Memory B cell (primary cell): ENCODE measurements at regions not wholly inside any gene's neighbourhood (a gene's known extent, or its start where the extent isn't known, plus 50 kb on each side); places are given as distances from the start of the nearest gene placed in this dataset.

Experiments
- ATAC-seq: fragments of 150-1000 bp; cut with Tn5 transposase; 2 replicates; pipeline ENCODE4 v1.10.0; 2021; ENCODE audit warnings: low read depth, mild to moderate bottlenecking, moderate library complexity
- DNase-seq, 2 donors: peaks; one replicate each; pipeline ENCODE4 v3.0.0; 2022; ENCODE audit warnings: low spot score in 2 of 2
- H3K27ac Mint-ChIP-seq: one replicate; pipeline ENCODE4 v1.8.0; 2022; ENCODE audit warnings: mild to moderate bottlenecking, moderate library complexity, mixed read lengths
- H3K27me3 Mint-ChIP-seq: one replicate; pipeline ENCODE4 v1.8.0; 2022; ENCODE audit warnings: mixed read lengths
- H3K36me3 Mint-ChIP-seq: one replicate; pipeline ENCODE4 v1.8.0; 2022; ENCODE audit warnings: mild to moderate bottlenecking, mixed read lengths
- H3K4me1 Mint-ChIP-seq: one replicate; pipeline ENCODE4 v1.8.0; 2022; ENCODE audit warnings: mixed read lengths
- H3K4me3 Mint-ChIP-seq: one replicate; pipeline ENCODE4 v1.8.0; 2022; ENCODE audit warnings: mild to moderate bottlenecking, moderate library complexity, mixed read lengths
- H3K9me3 Mint-ChIP-seq: one replicate; pipeline ENCODE4 v1.8.0; 2022; ENCODE audit warnings: mixed read lengths

DNA sequence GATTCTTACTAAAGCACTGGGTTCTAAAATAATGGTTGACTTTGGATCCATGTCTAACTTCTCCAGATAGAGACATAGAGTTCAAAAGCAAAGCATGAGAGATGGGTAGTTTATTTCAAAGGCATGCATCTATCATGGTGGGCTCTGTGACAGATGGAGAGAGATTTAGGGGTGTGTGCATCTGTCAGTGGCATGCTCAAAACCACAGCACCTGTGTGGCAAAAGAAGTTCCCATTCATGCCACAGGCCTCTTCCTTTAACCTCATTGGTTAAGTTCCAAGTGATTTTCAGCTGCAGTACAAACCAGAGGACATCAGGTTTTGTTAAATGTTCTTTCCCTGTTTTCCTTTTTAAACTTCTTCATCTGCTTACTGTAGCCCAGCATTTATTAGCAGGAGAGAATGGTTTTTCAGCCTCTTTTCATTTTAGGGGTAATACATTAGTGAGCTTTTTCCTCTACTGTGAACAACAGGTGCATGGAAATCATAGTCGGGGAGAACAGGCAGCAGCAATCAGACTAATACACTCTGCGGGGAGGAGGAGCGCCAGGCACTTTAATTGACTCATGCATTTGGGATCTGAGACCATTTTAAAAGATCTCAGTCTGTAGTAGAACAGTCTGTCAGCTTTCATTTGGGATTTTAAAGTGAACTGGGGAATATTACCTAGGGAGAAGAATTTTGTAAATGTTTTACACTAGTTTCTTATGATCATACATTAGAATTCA is 52.4 kb upstream of the UPP2 start:
- no peak overlapping the region for H3K27ac Mint-ChIP-seq
- no peak for ATAC-seq
- no peaks in the 10 kb centered on the region for H3K9me3 Mint-ChIP-seq
- DNase-seq, result no peak
- no peaks in the 10 kb centered on the region for H3K36me3 Mint-ChIP-seq
- peaks cover 6% of the 10 kb centered on the region for H3K27me3 Mint-ChIP-seq
- no peaks in the 10 kb centered on the region for H3K4me1 Mint-ChIP-seq
- H3K4me3 Mint-ChIP-seq, result no peak overlapping the region

DNA sequence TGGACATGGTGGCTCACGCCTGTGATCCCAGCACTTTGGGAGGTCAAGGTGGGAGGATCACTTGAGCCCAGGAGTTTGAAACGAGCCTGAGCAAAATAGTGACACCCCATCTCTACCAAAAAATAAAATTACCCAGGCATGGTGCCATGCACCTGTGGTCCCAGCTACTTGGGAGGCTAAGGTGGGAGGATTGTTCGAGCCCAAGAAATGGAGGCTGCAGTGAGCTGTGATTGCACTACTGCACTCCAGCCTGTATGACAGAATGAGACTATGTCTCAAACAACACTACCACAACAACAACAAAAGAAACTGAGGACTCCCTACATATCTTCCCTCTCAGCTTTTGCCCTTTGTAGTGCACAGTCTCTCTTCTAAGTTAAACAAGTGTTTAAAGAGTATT is 53.3 kb upstream of the UPP2 start:
- Mint-ChIP-seq H3K36me3 (no peaks in the 10 kb centered on the region), H3K4me1 (no peaks in the 10 kb centered on the region), H3K27me3 (peaks cover 13% of the 10 kb centered on the region), H3K4me3 (no peak overlapping the region), H3K27ac (no peak overlapping the region), H3K9me3 (no peaks in the 10 kb centered on the region)
- no peak for ATAC-seq
- DNase-seq, result no peak

- no peak for ATAC-seq
- no peak for DNase-seq
- no peak overlapping the region for H3K27ac Mint-ChIP-seq
- no peak overlapping the region for H3K4me3 Mint-ChIP-seq
- H3K4me1 Mint-ChIP-seq, result no peaks in the 10 kb centered on the region
- H3K27me3 Mint-ChIP-seq, result peaks cover 17% of the 10 kb centered on the region
- H3K9me3 Mint-ChIP-seq, result no peaks in the 10 kb centered on the region
- H3K36me3 Mint-ChIP-seq, result no peaks in the 10 kb centered on the region
Observed at GRCh38 chr2:158047156-158047611, 54.5 kb upstream of the UPP2 start.

DNA sequence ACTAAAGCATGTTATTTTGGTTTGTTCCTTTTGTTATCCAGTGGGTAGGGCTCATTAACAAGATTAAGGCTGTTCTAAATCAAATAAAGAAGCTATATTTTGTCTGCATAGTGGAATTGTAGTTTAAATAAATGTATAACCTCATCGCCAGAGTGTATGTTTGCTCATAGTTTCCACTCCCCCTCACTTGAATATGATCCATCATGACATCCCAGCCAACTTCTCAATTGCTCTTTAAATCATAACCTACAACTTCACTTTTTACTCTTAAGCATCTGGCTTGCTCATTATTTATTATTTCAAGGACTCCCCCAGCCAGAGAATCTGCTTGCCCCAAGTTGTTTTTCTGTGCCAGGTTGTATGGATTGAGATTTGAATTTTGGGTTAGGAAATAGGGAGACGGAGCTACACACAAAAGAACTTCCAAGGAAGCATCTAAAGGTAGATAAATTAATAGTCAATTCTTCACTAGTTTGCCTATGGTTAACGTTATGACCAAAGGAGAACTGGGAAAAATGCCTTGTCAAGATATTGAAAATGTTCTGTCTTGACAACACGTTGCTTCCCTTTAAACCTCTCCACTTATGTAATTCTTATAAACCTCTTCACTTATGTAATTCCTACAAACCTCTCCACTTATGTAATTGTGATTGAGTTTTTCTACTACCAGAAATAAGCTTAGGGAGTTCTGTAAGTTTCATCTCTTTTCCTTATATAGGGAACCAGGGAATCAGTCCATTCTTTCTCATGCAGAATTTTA is 55.4 kb upstream of the UPP2 start:
- H3K36me3 Mint-ChIP-seq, result no peaks in the 10 kb centered on the region
- H3K4me1 Mint-ChIP-seq, result no peaks in the 10 kb centered on the region
- ATAC-seq, result no peak
- no peak for DNase-seq
- no peak overlapping the region for H3K27ac Mint-ChIP-seq
- peaks cover 17% of the 10 kb centered on the region for H3K27me3 Mint-ChIP-seq
- no peak overlapping the region for H3K4me3 Mint-ChIP-seq
- no peaks in the 10 kb centered on the region for H3K9me3 Mint-ChIP-seq

DNA sequence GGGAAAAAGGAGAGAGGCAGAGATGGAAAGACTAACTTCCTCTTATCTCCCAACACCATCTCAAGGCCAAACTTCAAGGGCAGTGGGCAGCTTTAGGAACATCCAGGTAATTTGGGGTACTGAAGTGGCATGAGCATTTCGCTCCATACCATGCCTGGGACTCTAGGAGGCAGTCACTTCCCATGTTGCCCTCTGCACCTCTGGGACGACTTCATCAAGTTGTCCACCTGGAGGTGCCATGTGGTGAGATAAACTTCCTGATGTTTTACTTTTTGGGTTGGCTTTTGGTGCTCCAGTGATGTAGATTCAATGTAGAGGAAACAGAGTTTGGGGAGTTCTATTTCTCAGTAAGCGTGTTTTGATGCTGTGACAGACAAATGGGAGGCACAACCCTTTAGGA is 56.3 kb upstream of the UPP2 start:
- DNase-seq (no peak), ATAC-seq (no peak)
- peaks cover 17% of the 10 kb centered on the region for H3K27me3 Mint-ChIP-seq
- no peaks in the 10 kb centered on the region for H3K9me3 Mint-ChIP-seq
- no peaks in the 10 kb centered on the region for H3K4me1 Mint-ChIP-seq
- H3K36me3 Mint-ChIP-seq, result no peaks in the 10 kb centered on the region
- no peak overlapping the region for H3K4me3 Mint-ChIP-seq
- no peak overlapping the region for H3K27ac Mint-ChIP-seq

DNA sequence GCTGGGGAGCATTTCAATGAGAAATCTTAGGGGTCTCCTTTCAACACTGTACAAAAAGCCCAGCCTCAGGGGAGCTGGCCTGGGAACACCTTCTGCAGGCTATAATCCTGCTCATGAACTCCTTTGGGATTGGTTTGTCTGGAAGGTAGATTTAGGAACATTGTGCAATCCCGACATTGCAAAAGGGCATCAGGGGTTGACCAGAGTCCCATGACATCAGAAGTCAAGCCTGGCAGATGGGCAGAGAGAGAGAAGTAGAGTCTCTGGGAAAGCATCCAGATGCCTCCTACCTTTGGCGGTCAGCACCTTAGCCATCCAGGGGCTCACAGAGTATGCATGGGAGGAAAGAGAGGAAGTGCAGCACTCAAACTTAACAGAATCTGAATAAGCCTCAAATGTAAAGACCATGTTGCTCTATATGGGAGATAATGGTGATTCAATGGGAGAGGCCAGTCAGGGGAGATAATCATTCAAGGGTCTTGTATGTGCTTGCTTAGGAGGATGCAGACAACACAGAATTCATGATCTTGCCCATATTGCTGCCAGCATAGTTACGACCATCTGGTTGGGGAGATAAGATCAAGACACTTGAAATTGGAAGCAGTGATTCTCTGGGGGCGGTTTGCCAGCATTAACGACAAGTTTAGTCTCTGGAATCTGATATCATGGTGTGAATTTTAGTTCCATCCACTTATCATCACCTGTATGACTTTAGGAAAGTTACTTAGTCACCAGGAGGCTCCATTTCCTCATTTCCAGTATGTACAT is 58.3 kb upstream of the UPP2 start:
- H3K9me3 Mint-ChIP-seq, result no peaks in the 10 kb centered on the region
- H3K36me3 Mint-ChIP-seq, result no peaks in the 10 kb centered on the region
- ATAC-seq (no peak), DNase-seq (no peak)
- H3K27me3 Mint-ChIP-seq, result peaks cover 17% of the 10 kb centered on the region
- H3K27ac Mint-ChIP-seq, result no peak overlapping the region
- H3K4me1 Mint-ChIP-seq, result no peaks in the 10 kb centered on the region
- H3K4me3 Mint-ChIP-seq, result no peak overlapping the region

GRCh38 chr2:158042666-158043065 is 59.0 kb upstream of the UPP2 start:
- no peak for ATAC-seq
- H3K4me1 Mint-ChIP-seq, result no peaks in the 10 kb centered on the region
- no peak overlapping the region for H3K4me3 Mint-ChIP-seq
- H3K27me3 Mint-ChIP-seq, result peaks cover 17% of the 10 kb centered on the region
- H3K27ac Mint-ChIP-seq, result no peak overlapping the region
- H3K36me3 Mint-ChIP-seq, result no peaks in the 10 kb centered on the region
- no peaks in the 10 kb centered on the region for H3K9me3 Mint-ChIP-seq
- no peak for DNase-seq

GRCh38 chr2:158042245-158042644 is 59.4 kb upstream of the UPP2 start:
- DNase-seq, result no peak
- H3K27me3 Mint-ChIP-seq, result peaks cover 17% of the 10 kb centered on the region
- H3K9me3 Mint-ChIP-seq, result no peaks in the 10 kb centered on the region
- H3K4me3 Mint-ChIP-seq, result no peak overlapping the region
- H3K27ac Mint-ChIP-seq, result no peak overlapping the region
- H3K4me1 Mint-ChIP-seq, result no peaks in the 10 kb centered on the region
- ATAC-seq, result no peak
- H3K36me3 Mint-ChIP-seq, result no peaks in the 10 kb centered on the region

GRCh38 chr2:158041400-158041799 is 60.3 kb upstream of the UPP2 start:
- Mint-ChIP-seq H3K9me3 (no peaks in the 10 kb centered on the region), H3K27me3 (peaks cover 17% of the 10 kb centered on the region), H3K36me3 (no peaks in the 10 kb centered on the region), H3K4me1 (no peaks in the 10 kb centered on the region), H3K27ac (no peak overlapping the region), H3K4me3 (no peak overlapping the region)
- ATAC-seq, result no peak
- no peak for DNase-seq

DNA sequence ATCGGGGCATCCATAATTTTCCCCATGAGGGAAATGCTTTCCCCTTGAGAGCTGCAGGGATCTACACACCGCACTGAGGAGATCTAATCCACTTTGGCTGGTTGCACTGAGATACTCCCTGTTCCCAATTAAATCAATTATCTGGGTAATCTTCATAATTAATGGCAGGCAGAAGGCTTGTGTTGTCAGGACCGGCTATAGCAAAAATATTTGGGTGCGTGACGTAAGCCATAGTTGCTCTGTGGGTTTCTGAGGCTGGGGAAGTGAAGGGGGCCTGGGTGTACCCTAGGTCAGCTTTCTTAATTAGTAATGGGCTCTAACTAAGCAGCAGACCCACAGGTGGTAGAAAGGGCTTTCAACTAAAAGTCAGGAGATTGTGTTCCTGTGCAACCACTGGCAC is 62.8 kb upstream of the UPP2 start:
- Mint-ChIP-seq H3K9me3 (no peaks in the 10 kb centered on the region), H3K27me3 (peaks cover 8% of the 10 kb centered on the region), H3K4me3 (no peak overlapping the region), H3K4me1 (no peaks in the 10 kb centered on the region), H3K36me3 (no peaks in the 10 kb centered on the region), H3K27ac (no peak overlapping the region)
- ATAC-seq (no peak), DNase-seq (no peak)

GRCh38 chr2:158034198-158034866 is 67.3 kb upstream of the UPP2 start:
- Mint-ChIP-seq H3K36me3 (no peaks in the 10 kb centered on the region), H3K27ac (no peak overlapping the region), H3K27me3 (peaks cover 3% of the 10 kb centered on the region), H3K9me3 (no peaks in the 10 kb centered on the region), H3K4me3 (no peak overlapping the region), H3K4me1 (no peaks in the 10 kb centered on the region)
- DNase-seq, result no peak
- no peak for ATAC-seq

GRCh38 chr2:158031371-158031770 is 70.3 kb upstream of the UPP2 start:
- Mint-ChIP-seq H3K9me3 (no peaks in the 10 kb centered on the region), H3K4me1 (no peaks in the 10 kb centered on the region), H3K36me3 (no peaks in the 10 kb centered on the region), H3K27ac (no peak overlapping the region), H3K27me3 (peaks cover 3% of the 10 kb centered on the region), H3K4me3 (no peak overlapping the region)
- DNase-seq (no peak), ATAC-seq (no peak)

GRCh38 chr2:158025255-158025996 is 76.2 kb upstream of the UPP2 start:
- Mint-ChIP-seq H3K9me3 (no peaks in the 10 kb centered on the region), H3K27ac (no peak overlapping the region), H3K27me3 (no peaks in the 10 kb centered on the region), H3K4me3 (no peak overlapping the region), H3K4me1 (no peaks in the 10 kb centered on the region), H3K36me3 (no peaks in the 10 kb centered on the region)
- ATAC-seq (no peak), DNase-seq (no peak)
